GM04503 (cell line): ENCODE measurements at regions not wholly inside any gene's neighbourhood (a gene's known extent, or its start where the extent isn't known, plus 50 kb on each side); places are given as distances from the start of the nearest gene placed in this dataset.

Source experiments
- DNase-seq: peaks from one replicate; pipeline ENCODE4 v3.0.0-alpha.2; 2012; ENCODE audit warnings: low read depth

DNA sequence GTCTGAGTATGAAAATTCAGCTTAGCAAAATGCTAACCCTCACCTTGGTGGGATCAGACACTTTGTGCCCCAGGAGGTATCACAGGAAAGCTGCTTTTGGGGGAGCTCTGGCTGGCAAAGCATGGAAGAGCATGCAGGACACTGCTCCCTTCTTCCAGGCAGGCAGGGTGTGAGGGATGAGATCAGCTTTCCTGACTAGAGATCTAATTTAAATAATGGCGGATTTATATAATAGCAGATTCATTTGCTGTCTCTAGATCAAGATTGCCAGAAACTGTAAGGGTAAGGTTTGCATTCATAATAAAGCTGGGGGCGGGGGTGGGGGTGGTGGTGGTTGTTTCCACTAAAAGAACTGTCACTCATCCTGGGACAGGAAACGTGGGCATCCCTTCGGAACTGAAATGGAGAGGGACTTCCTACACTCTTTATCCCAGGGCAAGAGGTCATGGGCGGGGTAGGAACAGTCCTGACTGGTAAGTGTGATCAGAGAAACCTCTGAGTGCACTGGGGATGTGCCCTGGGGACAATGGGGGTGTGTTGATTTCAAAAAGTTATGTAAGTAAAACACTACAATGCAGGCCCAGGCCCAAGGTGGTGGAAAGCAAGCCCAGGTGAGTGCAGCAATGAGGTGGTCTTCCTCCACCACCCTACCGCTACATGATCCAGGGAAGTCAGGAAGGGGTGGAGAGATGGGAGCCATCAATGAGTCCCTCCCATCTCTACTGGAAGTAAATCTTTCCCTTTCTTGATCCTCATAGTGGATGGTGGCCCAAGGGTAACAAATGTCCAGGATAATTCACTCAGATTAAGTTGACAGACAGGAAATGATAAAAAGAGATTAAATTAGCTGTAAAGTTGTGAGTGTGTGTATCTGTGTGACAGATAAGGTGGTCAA, 171.4 kb upstream of the SERPINE2 start:
- DNase-seq: no peak

- DNase-seq: no peak
Observed at GRCh38 chr2:224209555-224210285, 170.6 kb upstream of the SERPINE2 start.

GRCh38 chr2:224208443-224208842, 169.4 kb upstream of the SERPINE2 start:
- no peak for DNase-seq

- no peak for DNase-seq
Observed at GRCh38 chr2:224208007-224208406, 168.9 kb upstream of the SERPINE2 start.

GRCh38 chr2:224206816-224207215, 167.7 kb upstream of the SERPINE2 start:
- DNase-seq: no peak

DNA sequence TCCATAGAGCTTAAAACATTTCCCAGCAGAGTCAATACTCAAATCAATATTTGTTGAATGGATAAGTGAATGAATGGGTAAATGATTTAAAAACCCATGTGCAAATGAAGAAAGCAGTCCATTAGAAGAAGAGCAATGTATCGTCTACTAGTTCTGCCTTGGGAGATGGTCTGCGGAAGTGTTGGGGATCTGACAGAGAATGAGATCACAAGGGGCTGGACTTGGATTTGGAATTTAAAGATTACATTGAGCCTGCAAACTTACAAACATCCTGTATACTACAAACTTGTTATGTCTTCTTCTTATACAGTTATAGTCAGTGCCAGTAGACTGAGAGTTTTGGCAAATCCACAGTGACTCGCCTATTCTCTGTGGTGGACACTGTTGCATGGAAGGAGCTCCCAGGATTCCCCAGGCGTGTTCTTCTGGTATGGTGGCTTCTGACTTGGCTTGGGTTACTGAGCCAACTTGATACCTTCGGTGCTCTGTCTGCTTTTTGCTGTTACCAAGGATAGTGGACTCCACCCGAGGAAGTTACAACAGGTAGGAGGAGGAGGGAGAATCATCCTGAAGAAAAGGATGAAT, 163.3 kb upstream of the SERPINE2 start:
- DNase-seq: no peak

DNA sequence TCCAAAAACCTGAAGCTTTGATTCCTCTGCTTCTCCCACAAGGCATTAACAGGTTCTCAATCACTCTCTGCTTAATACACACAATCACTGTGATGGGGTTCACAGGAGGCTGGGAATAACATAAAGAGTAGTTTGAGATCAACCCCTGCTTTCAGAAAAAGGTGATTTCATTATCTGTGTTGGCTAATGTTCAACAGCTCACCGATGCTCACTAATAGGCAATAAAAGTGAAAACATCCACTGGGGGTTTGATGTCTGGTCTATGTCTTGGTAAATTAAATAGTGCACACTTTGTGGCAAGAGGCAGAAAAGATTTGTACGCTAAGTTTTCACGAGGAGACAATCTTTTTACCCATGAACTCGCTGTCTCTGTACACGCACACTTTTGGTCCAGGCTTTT, 159.3 kb upstream of the SERPINE2 start:
- no peak for DNase-seq

DNA sequence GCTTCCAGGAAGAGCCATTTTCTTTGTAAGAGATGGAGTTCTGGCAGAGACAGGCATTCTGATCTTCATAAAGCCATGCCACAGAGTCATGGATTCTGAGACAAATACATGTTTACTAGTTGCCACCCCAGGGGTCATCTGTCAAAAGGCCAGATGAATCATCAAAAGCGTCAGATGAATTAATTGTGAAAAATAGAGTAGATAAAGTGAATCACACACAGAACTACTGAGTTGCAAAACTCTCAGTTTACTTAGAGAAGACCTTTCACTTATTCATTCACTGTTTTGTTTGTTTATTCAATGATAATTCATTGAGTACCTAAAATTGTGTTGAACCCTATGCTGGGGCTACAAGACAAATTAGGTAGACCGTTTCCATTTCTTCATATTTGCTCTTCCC, 157.7 kb upstream of the SERPINE2 start:
- DNase-seq: no peak

DNA sequence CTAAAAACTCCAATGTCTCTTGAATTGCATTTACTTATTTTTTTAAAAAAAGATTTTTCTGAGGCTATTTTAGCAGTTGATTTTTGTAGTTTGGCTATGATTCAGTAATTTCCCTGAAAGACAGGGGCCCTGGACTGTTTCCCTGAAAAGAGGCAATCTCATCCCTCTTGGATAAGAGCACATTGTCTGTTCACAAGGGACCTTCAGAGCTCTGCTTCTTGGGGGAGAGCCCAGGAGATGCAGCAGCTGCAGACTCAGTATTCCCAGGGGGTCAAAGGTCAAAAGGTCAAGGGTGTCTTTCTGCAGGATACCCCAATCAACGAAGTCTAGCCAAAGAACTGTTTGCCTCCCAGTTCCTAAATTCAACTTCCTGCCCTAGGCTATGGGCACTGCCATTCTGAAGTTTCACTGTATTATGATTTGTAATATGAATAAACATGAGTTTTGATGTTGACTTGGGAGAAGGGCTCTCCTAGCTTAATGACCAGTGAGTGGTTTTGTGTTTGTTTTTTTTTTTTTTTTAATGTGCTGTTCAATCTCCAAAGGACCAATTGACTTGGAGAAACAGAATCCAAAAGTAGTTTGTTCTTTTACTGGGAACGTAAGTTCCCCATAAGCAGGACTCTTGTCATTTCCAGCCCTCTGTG, 157.0 kb upstream of the SERPINE2 start:
- no peak for DNase-seq

DNA sequence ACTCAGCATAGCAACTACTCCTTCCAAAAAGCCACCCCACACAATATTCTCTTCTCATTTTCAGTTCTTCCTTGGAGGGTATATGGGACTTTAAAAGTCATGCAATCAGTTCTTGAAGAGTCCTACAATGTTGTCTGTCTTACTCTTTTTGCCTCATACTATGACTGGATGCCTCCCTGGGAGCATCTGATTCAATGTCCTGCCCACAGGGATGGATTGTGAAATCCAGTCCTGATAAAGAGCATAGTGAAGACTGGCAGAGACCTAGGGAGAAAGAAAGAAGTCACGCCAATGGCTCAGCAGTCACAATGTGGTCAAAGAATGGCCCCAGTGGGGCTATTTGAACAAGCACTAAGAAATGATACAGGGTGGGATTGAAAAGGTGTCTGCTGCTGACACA, 155.1 kb upstream of the SERPINE2 start:
- DNase-seq: no peak

- DNase-seq: no peak
Observed at GRCh38 chr2:224191465-224191864, 152.4 kb upstream of the SERPINE2 start.

DNA sequence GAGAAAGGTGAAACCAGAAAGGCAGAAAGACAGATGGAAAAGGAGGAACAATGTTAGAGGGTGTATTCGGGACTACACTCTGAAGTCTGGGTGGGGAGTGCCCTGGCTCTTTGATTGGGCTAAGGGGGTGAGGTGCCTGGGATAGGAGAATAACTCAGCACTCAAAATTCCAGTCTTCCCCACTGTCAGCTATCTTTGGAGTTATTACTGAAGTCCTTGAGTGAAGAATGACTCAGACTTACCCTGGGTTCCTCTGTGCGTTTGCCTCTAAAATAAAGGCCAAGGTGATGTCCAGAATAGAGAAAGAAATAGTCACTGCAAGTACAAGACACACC, 151.8 kb upstream of the SERPINE2 start:
- no peak for DNase-seq

DNA sequence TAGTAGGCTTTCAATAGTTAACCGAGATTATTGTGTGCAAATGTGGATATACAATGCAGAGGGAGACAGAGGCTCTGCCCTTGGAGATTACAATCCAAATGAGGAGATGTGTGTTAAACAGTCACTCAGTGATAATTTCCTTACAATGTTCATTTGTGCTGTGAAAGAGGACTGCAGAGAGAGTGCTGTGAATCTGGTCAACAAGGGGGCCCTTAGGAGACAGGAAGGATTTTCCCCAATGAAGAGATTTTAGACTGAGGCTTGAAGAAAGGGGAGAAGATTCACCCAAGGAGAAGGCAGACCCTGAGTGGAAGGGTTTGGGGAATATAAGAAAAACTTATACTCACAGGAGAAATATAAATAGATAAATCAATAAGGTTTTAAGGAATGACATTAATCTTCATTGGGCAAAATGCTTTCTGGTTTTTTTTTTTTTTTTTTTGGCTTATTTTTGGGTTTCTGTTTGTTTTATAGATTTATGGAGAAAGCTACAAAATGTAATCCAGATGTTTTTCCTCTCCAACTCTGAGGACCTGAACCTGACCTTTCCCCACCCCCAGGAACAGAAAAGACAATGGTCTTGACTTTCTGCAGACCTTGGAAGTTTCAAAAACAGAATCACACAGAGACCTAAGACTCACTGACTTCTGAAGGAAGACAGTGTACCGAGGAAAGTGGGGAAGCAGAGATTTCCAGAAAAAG, 151.3 kb upstream of the SERPINE2 start:
- no peak for DNase-seq

GRCh38 chr2:224187220-224187619, 148.1 kb upstream of the SERPINE2 start:
- DNase-seq: no peak

GRCh38 chr2:224185023-224185601, 146.0 kb upstream of the SERPINE2 start:
- no peak for DNase-seq

DNA sequence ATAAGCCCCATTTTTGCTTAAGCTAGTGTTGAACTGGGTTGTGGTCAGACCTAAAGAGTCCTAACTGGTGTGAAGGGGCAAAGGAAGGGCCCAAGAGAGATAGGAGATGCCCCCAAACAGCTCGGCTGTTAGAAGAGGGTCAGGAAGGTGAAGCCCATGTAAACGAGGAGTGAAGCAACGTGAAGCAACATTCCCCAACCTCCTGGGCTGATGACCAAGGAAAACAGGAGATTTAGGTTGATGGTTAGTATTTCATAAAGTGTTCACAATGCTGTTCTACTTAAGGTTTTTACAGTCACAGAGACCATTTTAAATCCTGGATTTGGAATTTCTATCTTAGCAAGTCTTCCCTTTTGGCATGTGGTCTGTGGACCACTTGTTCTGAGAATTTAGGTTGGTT, 144.0 kb upstream of the SERPINE2 start:
- DNase-seq: no peak

GRCh38 chr2:224182498-224182897, 143.4 kb upstream of the SERPINE2 start:
- no peak for DNase-seq

DNA sequence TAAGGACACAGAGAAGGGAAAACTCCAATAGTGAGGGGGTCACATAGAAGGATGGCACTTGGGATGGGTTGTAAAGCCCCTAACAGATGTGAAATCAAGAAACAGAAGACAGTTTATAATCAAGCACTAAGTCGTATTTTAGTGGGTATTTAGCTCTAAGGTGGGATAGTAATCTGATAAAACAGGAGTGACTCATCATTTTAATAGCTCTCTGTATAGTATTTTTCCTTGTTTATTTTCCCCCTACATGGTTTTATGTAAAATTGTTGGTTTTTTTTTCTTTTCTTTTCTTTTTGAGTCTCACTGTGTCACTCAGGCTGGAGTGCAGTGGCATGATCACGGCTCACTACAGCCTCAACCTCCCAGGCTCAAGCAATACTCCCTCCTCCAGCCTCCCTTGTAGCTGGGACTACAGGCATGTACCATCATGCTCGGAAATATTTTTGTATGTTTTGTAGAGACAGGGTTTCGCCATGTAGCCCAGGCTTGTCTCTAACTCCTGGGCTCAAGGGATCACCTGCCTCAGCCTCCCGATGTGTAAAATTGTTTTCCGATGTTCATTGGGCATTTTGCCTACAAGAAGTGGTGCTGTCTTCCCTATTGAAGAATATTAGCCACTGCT, 142.6 kb upstream of the SERPINE2 start:
- DNase-seq: no peak

DNA sequence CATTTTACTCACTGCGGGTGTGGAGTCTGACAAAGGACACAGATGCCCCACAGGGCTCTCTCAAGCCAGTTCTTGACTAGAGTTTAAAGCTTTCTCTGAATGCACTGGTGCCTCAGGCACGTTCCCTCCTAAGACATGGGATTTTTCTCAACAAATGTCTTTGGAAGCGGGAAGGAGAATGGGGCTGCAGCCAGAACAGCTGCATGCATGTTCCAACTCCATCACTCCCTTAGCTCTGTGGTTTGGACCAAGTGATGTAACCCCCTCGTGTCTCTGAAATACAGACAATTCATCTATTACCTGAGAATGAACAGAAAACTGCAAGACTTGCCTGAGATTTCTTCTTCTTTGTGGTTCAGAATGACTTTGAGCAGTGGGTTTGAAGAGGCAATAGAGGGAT, 141.7 kb upstream of the SERPINE2 start:
- no peak for DNase-seq

DNA sequence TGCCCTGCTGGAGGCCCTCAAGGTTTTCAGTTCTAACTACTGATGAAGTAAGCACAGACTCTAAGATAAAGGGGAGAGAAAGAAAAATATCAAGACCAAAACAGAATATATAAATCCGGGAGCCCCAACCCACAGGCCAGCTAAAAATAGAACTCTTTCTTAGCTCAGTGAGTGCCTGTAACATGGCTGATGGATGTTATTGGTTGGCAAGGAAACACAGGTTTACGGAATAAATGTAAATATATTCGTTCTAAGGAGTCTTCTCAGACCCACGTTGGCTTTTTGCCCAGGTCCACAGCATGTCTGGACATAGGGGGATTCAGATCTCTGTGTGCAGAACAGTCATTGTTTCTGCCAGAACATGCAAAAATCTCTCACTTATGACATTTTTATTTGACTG, 139.0 kb upstream of the SERPINE2 start:
- DNase-seq: no peak

DNA sequence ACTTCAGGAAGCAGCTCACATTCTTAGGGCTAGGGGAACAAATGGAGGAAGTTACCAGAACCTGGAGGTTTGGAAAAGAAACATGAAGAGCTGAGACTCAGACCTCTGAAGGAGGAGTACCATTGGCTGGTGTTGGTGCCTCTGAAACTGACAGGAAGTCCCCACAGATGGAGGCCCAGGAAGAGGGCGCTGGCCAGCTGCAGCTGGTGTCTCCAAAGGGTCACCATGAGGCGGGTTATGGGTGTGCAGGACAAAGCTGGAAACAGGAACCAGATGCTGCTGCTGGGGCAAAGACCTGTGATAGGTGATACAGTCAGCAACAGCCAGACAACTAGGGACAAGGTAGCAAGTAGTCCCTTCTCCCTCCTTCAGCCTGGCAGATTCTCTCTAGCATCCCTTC, 136.5 kb upstream of the SERPINE2 start:
- DNase-seq: no peak
